Cardiac muscle cell (in vitro differentiated cells and primary cell): ENCODE measurements at regions not wholly inside any gene's neighbourhood (a gene's known extent, or its start where the extent isn't known, plus 50 kb on each side); places are given as distances from the start of the nearest gene placed in this dataset.

Experiments
- DNase-seq, 2 donors: peaks; one replicate each; pipeline versions ENCODE4 v3.0.0 to v3.0.0-alpha.2; 2010 to 2017; ENCODE audit warnings: low read depth in 1 of 2, low spot score in 1 of 2
- H3K27ac ChIP-seq: fragments of 200-600 bp; sonication (generic); 2 replicates; pipeline ENCODE4 v1.5.1; 2016
- H3K27me3 ChIP-seq: fragments of 200-600 bp; sonication (generic); 2 replicates; pipeline ENCODE4 v1.6.0; 2016; ENCODE audit warnings: control low read depth
- H3K36me3 ChIP-seq: fragments of 200-600 bp; sonication (generic); 2 replicates; pipeline ENCODE4 v1.5.1; 2016; ENCODE audit warnings: control low read depth
- H3K4me1 ChIP-seq: fragments of 200-600 bp; sonication (generic); 2 replicates; pipeline ENCODE4 v1.8.1; 2017; ENCODE audit warnings: low read depth, mild to moderate bottlenecking, mixed run types
- H3K4me3 ChIP-seq: fragments of 200-600 bp; sonication (generic); 2 replicates; pipeline ENCODE4 v1.5.1; 2016; ENCODE audit warnings: mild to moderate bottlenecking
- H3K9me3 ChIP-seq: fragments of 200-600 bp; sonication (generic); 2 replicates; pipeline ENCODE4 v1.5.1; 2017; ENCODE audit warnings: low read depth, mild to moderate bottlenecking, control low read depth
- TF ChIP-seq, protein P1 (sequence below): IDR thresholded peaks from 2 replicates; pipeline ENCODE4 v1.5.1; 2012; ENCODE audit warnings: low read depth, mild to moderate bottlenecking, low read length

- Histone ChIP-seq H3K4me1 (no peaks in the 10 kb centered on the region), H3K27ac (no peak overlapping the region), H3K9me3 (no peaks in the 10 kb centered on the region), H3K27me3 (no peaks in the 10 kb centered on the region), H3K4me3 (no peak overlapping the region), H3K36me3 (no peaks in the 10 kb centered on the region)
- TF ChIP-seq, protein P1, sequence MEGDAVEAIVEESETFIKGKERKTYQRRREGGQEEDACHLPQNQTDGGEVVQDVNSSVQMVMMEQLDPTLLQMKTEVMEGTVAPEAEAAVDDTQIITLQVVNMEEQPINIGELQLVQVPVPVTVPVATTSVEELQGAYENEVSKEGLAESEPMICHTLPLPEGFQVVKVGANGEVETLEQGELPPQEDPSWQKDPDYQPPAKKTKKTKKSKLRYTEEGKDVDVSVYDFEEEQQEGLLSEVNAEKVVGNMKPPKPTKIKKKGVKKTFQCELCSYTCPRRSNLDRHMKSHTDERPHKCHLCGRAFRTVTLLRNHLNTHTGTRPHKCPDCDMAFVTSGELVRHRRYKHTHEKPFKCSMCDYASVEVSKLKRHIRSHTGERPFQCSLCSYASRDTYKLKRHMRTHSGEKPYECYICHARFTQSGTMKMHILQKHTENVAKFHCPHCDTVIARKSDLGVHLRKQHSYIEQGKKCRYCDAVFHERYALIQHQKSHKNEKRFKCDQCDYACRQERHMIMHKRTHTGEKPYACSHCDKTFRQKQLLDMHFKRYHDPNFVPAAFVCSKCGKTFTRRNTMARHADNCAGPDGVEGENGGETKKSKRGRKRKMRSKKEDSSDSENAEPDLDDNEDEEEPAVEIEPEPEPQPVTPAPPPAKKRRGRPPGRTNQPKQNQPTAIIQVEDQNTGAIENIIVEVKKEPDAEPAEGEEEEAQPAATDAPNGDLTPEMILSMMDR = no peak
- DNase-seq = no peak
Observed at GRCh38 chr18:64416990-64417389, 268.1 kb upstream of the LINC00305 start.

DNA sequence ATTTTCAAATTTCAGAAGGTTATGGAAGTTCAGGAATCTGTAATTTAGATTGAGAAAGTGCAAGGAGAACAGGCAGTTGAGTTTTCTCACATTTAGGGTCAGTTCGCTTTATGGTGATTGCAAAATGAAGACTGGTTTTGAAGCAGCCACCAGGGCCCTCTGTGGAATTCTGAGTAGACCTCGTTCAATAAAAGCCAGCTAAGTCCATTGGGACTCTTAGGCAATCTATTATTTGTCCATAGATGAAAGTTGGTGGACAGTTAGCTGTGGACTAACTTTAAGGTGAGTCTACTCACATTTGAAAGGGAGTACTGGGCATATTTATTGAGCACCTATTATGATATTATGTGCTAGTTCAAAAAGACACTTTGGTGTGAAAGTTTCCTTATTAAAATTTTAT lies 266.3 kb upstream of the LINC00305 start:
- TF ChIP-seq, protein P1 = no peak
- Histone ChIP-seq H3K4me3 (no peak overlapping the region), H3K9me3 (no peaks in the 10 kb centered on the region), H3K27ac (no peak overlapping the region), H3K36me3 (no peaks in the 10 kb centered on the region), H3K27me3 (no peaks in the 10 kb centered on the region), H3K4me1 (peaks cover 4% of the 10 kb centered on the region)
- no peak for DNase-seq

GRCh38 chr18:64410685-64411084 lies 261.8 kb upstream of the LINC00305 start:
- H3K4me3 ChIP-seq = no peak overlapping the region

GRCh38 chr18:64409511-64409910 lies 260.6 kb upstream of the LINC00305 start:
- peak; percentile 1 to 56 for DNase-seq
- TF ChIP-seq, protein P1 = no peak
- no peak overlapping the region for H3K27ac ChIP-seq
- no peaks in the 10 kb centered on the region for H3K9me3 ChIP-seq
- H3K27me3 ChIP-seq = no peaks in the 10 kb centered on the region
- no peak overlapping the region for H3K4me3 ChIP-seq
- no peaks in the 10 kb centered on the region for H3K36me3 ChIP-seq
- peaks cover 8% of the 10 kb centered on the region for H3K4me1 ChIP-seq

More at GRCh38 chr18:64410685-64411084, 261.8 kb upstream of the LINC00305 start:
- peaks cover 8% of the 10 kb centered on the region for H3K4me1 ChIP-seq
- H3K27ac ChIP-seq = no peak overlapping the region
- DNase-seq = no peak
- no peaks in the 10 kb centered on the region for H3K27me3 ChIP-seq
- no peaks in the 10 kb centered on the region for H3K9me3 ChIP-seq
- TF ChIP-seq, protein P1 = no peak
- no peaks in the 10 kb centered on the region for H3K36me3 ChIP-seq

- Histone ChIP-seq H3K27me3 (no peaks in the 10 kb centered on the region), H3K27ac (no peak overlapping the region), H3K9me3 (no peaks in the 10 kb centered on the region), H3K36me3 (no peaks in the 10 kb centered on the region), H3K4me1 (peaks cover 8% of the 10 kb centered on the region), H3K4me3 (no peak overlapping the region)
- DNase-seq = no peak
- TF ChIP-seq, protein P1 = no peak
Observed at GRCh38 chr18:64407606-64408005, 258.7 kb upstream of the LINC00305 start.

DNA sequence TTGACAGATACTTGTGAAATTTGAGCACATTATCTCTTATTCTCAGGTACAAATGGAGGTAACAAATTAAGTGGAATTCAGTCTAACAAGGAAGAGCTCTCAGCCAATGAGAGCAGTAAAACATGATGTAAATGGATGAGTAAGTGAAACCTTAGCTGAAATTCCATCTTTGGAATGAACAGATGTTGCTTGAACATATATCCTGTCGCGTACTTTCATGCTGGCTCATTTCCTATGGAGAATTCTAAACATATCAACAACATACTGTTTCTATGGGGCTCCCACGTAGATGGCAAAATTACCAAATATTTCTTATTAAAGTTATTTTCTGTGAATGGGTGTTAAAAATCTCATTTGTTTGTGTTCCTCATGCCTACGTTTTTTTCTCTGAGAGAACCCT lies 256.3 kb upstream of the LINC00305 start:
- no peaks in the 10 kb centered on the region for H3K36me3 ChIP-seq
- TF ChIP-seq, protein P1 = no peak
- no peaks in the 10 kb centered on the region for H3K9me3 ChIP-seq
- H3K27ac ChIP-seq = no peak overlapping the region
- no peak overlapping the region for H3K4me3 ChIP-seq
- H3K4me1 ChIP-seq = peaks cover 4% of the 10 kb centered on the region
- no peaks in the 10 kb centered on the region for H3K27me3 ChIP-seq
- DNase-seq = peak in 1 of 2 donors; percentile 1
